Sigmoid colon (tissue), 4 donors: ENCODE measurements at regions not wholly inside any gene's neighbourhood (a gene's known extent, or its start where the extent isn't known, plus 50 kb on each side); places are given as distances from the start of the nearest gene placed in this dataset.

Source experiments
- CTCF ChIP-seq, 4 experiments: fragments of 450-650 bp in 3 of 4; fragments of 200-600 bp in 1 of 4; IDR thresholded peaks; one replicate each; pipeline ENCODE4 v1.5.1; 2016 to 2019; ENCODE audit warnings: antibody characterized with exemption in 4 of 4, mild to moderate bottlenecking in 3 of 4, moderate library complexity in 2 of 4
- POLR2A ChIP-seq, 2 donors: fragments of 450-650 bp; IDR thresholded peaks; one replicate each; pipeline ENCODE4 v1.6.1; 2016; ENCODE audit warnings: antibody characterized with exemption in 2 of 2, mild to moderate bottlenecking in 2 of 2, moderate library complexity in 2 of 2
- POLR2AphosphoS5 ChIP-seq, 4 donors: sonication (generic); formaldehyde crosslinking; IDR thresholded peaks; one replicate each; pipeline ENCODE4 v1.6.1; 2017; ENCODE audit warnings: antibody characterized with exemption in 4 of 4

- TF ChIP-seq POLR2AphosphoS5 (IDR thresholded peaks at IDR 0.05) (no peak), CTCF (IDR thresholded peaks at IDR 0.05) (no peak), POLR2A (IDR thresholded peaks at IDR 0.05) (no peak)
Measured at GRCh38 chr5:81817980-81818379, 67.1 kb upstream of the SSBP2 start.
